Glutamatergic neuron (in vitro differentiated cells): ENCODE measurements at regions not wholly inside any gene's neighbourhood (a gene's known extent, or its start where the extent isn't known, plus 50 kb on each side); places are given as distances from the start of the nearest gene placed in this dataset.

Experiments
- DNase-seq: peaks from one replicate; pipeline ENCODE4 v3.0.0; 2022
- H3K27ac Mint-ChIP-seq: one replicate; pipeline ENCODE4 v1.8.0; 2020; ENCODE audit warnings: mild to moderate bottlenecking, mixed read lengths, inconsistent platforms; ENCODE audit not compliant: unreplicated experiment
- H3K27me3 Mint-ChIP-seq: one replicate; pipeline ENCODE4 v1.8.0; 2020; ENCODE audit warnings: mild to moderate bottlenecking, moderate library complexity, mixed read lengths, inconsistent platforms; ENCODE audit not compliant: unreplicated experiment
- H3K36me3 Mint-ChIP-seq: one replicate; pipeline ENCODE4 v1.8.0; 2020; ENCODE audit warnings: mild to moderate bottlenecking, mixed read lengths, inconsistent platforms; ENCODE audit not compliant: unreplicated experiment
- H3K4me1 Mint-ChIP-seq: one replicate; pipeline ENCODE4 v1.8.0; 2020; ENCODE audit warnings: mild to moderate bottlenecking, low read depth, mixed read lengths, inconsistent platforms; ENCODE audit not compliant: unreplicated experiment
- H3K4me3 Mint-ChIP-seq: one replicate; pipeline ENCODE4 v1.8.0; 2020; ENCODE audit warnings: mild to moderate bottlenecking, mixed read lengths, inconsistent platforms; ENCODE audit not compliant: unreplicated experiment
- H3K9me3 Mint-ChIP-seq: one replicate; pipeline ENCODE4 v1.8.0; 2020; ENCODE audit warnings: mild to moderate bottlenecking, moderate library complexity, mixed read lengths, inconsistent platforms; ENCODE audit not compliant: unreplicated experiment
- CTCF ChIP-seq: fragments of 200-600 bp; sonication (generic); IDR thresholded peaks from one replicate; pipeline ENCODE4 v1.5.0; 2021; ENCODE audit not compliant: partially characterized antibody, unreplicated experiment

- peaks cover 3% of the 10 kb centered on the region for H3K36me3 Mint-ChIP-seq
Measured at GRCh38 chr21:43332861-43333297, 94.1 kb downstream of the SIK1 start.

GRCh38 chr21:43331962-43332828 is 94.7 kb downstream of the SIK1 start:
- no peak for TF ChIP-seq CTCF
- Mint-ChIP-seq H3K36me3 (no peaks in the 10 kb centered on the region), H3K9me3 (peaks cover 8% of the 10 kb centered on the region), H3K4me1 (peaks cover 13% of the 10 kb centered on the region), H3K27ac (peak overlapping the region; percentile 48), H3K27me3 (peaks cover 8% of the 10 kb centered on the region), H3K4me3 (peak overlapping the region; percentile 55)
- no peak for DNase-seq

More at GRCh38 chr21:43332861-43333297, 94.1 kb downstream of the SIK1 start:
- TF ChIP-seq CTCF, result no peak
- no peak overlapping the region for H3K4me3 Mint-ChIP-seq
- H3K4me1 Mint-ChIP-seq, result peaks cover 12% of the 10 kb centered on the region
- no peak overlapping the region for H3K27ac Mint-ChIP-seq
- DNase-seq, result peak; percentile 23
- H3K9me3 Mint-ChIP-seq, result peaks cover 8% of the 10 kb centered on the region
- H3K27me3 Mint-ChIP-seq, result peaks cover 13% of the 10 kb centered on the region

GRCh38 chr21:43331111-43331961 is 95.6 kb downstream of the SIK1 start:
- no peak overlapping the region for H3K27ac Mint-ChIP-seq
- no peaks in the 10 kb centered on the region for H3K36me3 Mint-ChIP-seq
- peaks cover 8% of the 10 kb centered on the region for H3K9me3 Mint-ChIP-seq

GRCh38 chr21:43330306-43330881 is 96.5 kb downstream of the SIK1 start:
- H3K27ac Mint-ChIP-seq, result no peak overlapping the region
- no peaks in the 10 kb centered on the region for H3K36me3 Mint-ChIP-seq
- peaks cover 21% of the 10 kb centered on the region for H3K4me1 Mint-ChIP-seq
- peaks cover 8% of the 10 kb centered on the region for H3K9me3 Mint-ChIP-seq
- DNase-seq, result no peak
- no peak for TF ChIP-seq CTCF
- no peak overlapping the region for H3K4me3 Mint-ChIP-seq
- H3K27me3 Mint-ChIP-seq, result peaks cover 4% of the 10 kb centered on the region

More at GRCh38 chr21:43331111-43331961, 95.6 kb downstream of the SIK1 start:
- TF ChIP-seq CTCF, result no peak
- no peak for DNase-seq
- Mint-ChIP-seq H3K4me1 (peaks cover 16% of the 10 kb centered on the region), H3K4me3 (no peak overlapping the region), H3K27me3 (peaks cover 4% of the 10 kb centered on the region)
